HT-29 (cell line): ENCODE measurements at regions not wholly inside any gene's neighbourhood (a gene's known extent, or its start where the extent isn't known, plus 50 kb on each side); places are given as distances from the start of the nearest gene placed in this dataset. TPM values are rescaled to one million over a fixed set of nuclear protein-coding genes. Genes with fewer than 3 reads are reported as not detected.
"Not testable (repeated sequence)": the region's sequence is repeated elsewhere in the genome, so short reads cannot be mapped to it uniquely, and the experiment has no call there.

Experiments
- DNase-seq: peaks from one replicate; pipeline ENCODE4 v3.0.0-alpha.2; 2015; ENCODE audit warnings: low spot score
- small RNA-seq: library from RNA; depleted of rRNA; stranded (forward); fragments of <200 nt; gene quantifications from one replicate; pipeline ENCODE3, GENCODE V24; 2014

DNA sequence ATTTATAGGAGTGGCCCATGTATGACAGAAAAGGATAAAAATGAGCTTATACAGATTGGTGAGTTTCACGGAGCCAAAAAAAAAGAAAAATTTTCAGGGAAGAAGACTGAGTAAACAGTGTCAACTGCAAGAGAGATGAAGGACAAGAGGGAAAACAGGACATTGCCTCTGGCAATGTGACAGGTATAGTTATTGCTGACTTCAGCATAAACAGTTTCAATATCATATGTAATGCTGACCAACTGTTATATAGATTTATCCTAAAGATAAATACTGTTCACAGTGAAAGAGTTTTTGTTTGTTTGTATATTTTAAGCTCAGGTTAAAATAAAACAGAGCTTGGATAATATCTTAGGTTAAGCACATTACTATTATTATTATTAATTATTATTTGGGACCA is 98.0 kb upstream of the FSIP2 start:
- no peak for DNase-seq

DNA sequence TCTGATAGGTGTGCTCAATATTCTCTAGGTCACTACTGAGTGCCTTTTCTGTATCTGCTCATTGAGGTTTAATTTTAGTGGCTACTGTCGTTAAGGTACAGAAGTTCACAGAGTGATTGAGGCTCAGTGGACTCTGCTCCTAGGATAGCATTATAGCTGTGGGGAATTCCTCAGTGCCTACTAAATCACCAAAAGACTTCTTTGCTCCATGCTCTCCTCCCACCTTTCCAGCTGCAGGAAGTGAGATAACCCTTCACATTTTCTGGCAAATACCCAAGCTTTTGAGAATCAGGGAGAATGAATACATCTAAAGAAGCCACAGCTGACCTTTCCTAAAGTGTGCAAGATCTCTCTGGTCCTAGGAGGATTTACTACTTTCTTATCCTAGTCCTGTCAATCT is 95.2 kb upstream of the FSIP2 start:
- DNase-seq: peak; percentile 23

DNA sequence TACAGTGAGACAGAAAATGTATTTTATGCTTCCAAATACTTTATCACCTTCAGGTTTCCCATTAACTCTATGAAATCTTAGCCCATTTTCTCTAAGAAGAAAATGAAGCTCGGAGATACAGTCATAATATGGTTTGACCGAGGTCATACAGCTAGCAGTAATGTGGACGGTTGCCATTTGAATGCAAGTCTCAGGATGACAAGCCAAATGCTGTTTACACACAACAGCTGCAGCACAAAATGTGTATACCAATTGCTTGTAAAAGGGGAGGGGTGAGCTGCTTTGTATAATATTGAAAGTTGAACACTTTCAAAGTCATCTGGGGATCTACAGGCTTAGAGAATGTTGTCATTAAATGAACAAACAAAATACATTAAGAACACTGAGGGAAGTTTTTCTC is 93.8 kb upstream of the FSIP2 start:
- DNase-seq: no peak

DNA sequence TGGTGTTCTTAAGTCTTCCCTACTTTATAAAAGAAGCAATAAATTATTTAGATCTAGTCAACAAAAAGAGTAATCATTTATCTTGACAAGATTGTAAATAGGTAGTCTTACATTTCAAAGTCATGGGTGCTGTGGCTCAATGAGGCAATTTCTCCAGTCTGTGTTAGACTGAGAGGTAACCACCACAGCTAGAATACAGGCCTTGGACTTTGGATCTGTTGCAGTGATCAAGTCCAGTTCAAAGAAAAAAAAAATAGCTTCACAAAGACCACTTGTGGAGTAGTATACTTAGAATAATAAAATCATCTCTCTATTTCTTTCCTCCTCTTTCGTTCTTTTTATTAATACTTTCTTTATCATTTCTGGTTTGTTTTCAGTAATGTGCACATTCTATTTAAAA is 93.1 kb upstream of the FSIP2 start:
- no peak for DNase-seq

DNA sequence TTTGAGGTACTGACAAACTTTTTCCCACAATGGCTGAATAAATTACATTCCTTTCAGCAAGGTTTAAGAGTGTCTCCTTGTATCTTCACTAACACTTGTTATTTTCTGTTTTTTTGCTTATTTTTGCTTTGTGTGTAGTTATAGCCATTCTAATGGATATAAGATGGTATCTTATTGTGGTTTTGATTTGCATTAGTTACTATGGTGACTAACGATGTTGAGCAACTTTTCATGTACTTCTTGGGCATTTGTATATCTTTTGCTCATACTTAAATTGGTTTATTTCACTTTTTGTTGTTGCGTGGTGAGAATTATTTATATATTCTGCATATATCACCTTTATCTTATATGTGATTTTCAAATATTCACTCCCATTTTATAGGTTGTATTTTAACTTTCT is 79.9 kb upstream of the FSIP2 start:
- no peak for DNase-seq

DNA sequence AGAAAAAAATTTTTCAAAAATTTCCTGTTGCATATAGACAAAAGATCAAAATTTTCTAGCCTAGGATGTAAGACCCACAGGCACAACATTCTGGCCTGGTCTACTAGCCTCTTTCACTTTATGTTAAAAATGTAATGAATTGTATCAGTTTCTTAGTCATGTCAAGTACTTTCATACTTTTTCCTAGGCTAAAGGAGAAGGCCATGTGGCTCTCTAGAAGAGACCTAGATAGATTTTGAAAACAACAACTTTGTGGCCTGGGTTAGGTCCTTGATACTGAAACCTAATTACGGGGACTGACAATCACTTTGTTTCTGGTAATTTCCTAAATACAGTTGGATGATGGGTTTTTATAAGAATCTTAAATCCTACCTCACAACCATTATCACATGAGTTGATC is 74.8 kb upstream of the FSIP2 start:
- DNase-seq: no peak

DNA sequence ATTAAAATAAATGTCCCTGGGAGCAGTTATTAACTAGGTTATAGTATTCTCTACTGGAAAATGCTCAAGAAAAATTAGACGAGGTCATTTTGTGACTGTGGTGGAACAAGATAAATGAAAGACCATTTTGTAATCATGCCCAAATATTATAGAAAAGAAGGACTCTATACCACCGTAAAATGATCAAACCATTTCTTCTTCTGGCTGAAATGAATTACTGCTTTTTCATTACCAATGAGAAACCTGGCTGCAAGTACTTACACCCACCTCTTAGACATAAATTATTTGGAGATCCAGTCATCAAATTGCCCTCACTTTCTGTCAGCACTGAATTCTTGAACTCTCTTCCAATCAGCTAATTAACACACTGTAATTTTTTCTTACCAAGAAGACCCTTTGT is 74.2 kb upstream of the FSIP2 start:
- no peak for DNase-seq

DNA sequence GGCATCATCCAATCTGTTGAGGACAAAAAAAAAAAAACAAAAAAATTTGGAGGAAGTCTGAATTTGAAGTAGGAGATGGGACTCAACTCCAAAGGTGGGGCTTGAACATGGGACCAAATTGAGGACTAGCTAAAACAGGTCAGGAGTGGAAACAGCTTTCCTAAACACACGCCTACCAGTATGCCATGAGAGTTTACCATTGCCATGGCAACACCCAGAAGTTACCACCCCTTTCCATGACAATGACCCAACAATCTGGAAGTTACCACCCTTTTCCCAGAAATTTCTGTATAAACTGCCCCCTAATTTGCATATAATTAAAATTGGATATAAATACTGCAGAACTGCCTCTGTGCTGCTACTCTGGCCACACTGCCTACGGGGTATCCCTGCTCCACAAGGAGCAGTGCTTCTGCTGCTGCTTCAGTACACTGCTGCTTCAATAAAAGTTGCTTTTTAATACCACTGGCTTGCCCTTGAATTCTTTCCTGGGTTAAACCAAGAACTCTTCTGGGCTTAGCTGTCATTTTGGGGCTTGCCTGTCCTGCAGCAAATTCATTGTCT is 73.3 kb upstream of the FSIP2 start:
- DNase-seq: no peak

DNA sequence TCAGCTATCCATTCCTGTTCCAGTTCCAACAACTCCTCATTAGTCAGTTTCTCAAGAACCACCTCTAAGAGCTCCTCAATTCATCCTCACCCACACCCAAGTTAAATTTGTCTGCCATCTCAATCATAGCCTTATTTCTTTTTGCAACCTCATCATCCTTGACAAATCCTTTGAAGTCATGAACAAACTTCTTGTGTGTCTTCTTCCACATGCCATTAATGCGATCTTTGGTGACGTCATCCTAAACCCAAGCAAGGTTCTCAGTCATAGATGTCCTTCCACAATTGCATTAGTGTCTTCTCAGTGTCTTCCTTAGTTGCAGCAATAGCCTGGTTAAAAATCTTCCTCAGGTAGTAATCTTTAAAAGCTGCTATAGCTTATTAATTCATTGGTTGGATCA is 71.2 kb upstream of the FSIP2 start:
- no peak for DNase-seq

DNA sequence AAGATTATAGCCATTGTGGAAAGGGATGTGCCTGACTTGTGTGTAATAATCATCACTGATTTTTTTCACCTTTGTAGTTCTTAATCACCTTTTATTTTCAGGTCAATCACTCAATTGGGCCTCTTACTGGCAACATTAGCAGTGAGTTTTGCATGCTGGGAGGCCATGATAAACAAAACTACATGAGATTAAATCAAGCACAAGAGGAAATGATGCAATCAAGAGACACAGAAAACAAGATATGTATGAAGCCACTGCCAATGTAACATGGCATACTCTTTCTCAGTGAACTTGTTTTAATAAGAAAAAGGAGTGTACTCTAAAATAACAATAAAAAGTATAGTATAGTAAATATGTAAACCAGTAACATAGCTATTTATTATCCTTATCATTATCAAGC is 69.9 kb upstream of the FSIP2 start:
- no peak for DNase-seq

DNA sequence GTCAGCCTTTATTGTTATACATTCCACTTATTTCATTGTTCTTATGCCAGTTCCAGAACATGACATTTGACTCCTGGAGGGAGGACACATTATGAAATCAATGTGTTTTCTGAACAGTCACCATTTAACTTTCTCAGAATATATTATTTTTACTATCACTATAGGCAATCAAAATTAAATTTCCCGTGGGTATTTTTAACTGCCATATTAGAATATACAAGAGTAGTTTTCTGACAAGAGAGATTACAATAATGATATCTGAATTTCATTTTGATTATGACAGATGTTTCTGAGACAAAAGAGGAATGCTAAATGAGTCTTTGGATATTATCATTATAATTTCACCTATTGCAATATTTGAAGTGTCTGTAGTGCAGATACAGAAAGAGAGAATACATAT is 64.4 kb upstream of the FSIP2 start:
- no peak for DNase-seq

DNA sequence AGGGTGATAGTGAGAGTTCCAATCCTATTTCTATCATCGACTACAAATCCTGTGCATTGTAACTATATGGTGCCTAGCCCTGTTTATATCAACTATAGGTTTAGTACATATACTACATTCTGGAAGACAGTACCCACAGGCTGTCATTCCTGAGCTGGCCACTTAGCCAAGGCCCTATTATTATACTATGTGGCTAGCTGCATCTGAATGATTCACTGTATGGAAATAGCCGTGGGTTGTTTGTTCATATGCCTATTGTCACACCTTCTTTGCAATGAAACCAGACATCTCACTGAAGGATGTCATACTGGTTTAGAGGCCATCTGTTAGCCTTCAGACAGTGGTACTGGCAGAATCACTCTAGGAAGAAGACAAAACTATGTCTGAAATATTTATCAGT is 62.3 kb upstream of the FSIP2 start:
- peak; percentile 28 for DNase-seq

DNA sequence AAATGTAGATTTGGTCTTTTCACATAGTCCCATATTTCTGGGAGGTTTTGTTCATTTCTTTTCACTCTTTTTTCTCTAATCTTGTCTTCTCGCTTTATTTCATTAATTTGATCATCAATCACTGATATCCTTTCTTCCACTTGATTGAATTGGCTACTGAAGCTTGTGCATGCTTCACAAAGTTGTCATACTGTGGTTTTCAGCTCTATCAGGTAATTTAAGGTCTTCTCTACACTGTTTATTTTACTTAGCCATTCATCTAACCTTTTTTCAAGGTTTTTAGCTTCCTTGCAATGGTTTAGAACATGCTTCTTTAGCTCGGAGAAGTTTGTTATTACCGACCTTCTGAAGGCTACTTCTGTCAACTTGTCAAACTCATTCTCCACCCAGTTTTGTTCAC is 51.6 kb upstream of the FSIP2 start:
- not testable (repeated sequence) for DNase-seq

DNA sequence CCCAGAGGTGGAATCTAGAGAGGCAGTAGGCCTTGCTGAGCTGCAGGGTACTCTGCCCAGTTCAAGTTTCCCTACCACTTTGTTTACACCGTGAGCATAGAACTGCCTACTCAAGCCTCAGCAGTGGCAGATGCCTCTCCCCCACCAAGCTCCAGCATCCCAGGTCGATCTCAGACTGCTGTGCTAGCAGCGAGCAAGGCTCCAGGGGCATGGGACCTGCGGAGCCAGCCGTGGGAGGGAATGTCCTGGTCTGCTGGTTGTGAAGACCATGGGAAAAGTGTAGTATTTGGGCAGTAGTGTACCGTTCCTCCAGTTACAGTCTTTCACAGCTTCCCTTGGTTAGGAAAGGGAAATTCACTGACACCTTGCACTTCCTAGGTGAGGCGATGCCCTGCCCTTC is 50.6 kb upstream of the FSIP2 start:
- DNase-seq: no peak

Small RNAs in the stretch of these regions (small RNA-seq; reads per million reads assigned to genes)
- gene RF00096: not detected
